Inflammatory macrophage treated with lipopolysaccharide for 1 hour (primary cell): ENCODE measurements at regions not wholly inside any gene's neighbourhood (a gene's known extent, or its start where the extent isn't known, plus 50 kb on each side); places are given as distances from the start of the nearest gene placed in this dataset.
"Not testable (repeated sequence)": the region's sequence is repeated elsewhere in the genome, so short reads cannot be mapped to it uniquely, and the experiment has no call there.

Experiments
- DNase-seq, 2 donors: peaks; one replicate each; pipeline ENCODE4 v3.0.0-alpha.2; 2020 to 2022

- DNase-seq = no peak
These were observed 70.8 kb downstream of the YTHDF1 start for GRCh38 chr20:63145156-63145555.

- no peak for DNase-seq
These were observed 73.0 kb downstream of the YTHDF1 start for GRCh38 chr20:63142933-63143332.

GRCh38 chr20:63141531-63141930 is 74.4 kb downstream of the YTHDF1 start:
- DNase-seq = no peak

- DNase-seq = no peak
These were observed 75.2 kb downstream of the YTHDF1 start for GRCh38 chr20:63140514-63141433.

GRCh38 chr20:63139837-63140236 is 76.1 kb downstream of the YTHDF1 start:
- no peak for DNase-seq

GRCh38 chr20:63139356-63139755 is 76.6 kb downstream of the YTHDF1 start:
- DNase-seq = no peak

GRCh38 chr20:63138855-63139341 is 77.0 kb downstream of the YTHDF1 start:
- DNase-seq = no peak

GRCh38 chr20:63137851-63138415 is 78.0 kb downstream of the YTHDF1 start:
- DNase-seq = no peak

GRCh38 chr20:63136296-63136695 is 79.6 kb downstream of the YTHDF1 start:
- DNase-seq = no peak

GRCh38 chr20:63135411-63135810 is 80.5 kb downstream of the YTHDF1 start:
- no peak for DNase-seq

- not testable (repeated sequence) for DNase-seq
These were observed 81.1 kb downstream of the YTHDF1 start for GRCh38 chr20:63134711-63135361.

- no peak for DNase-seq
These were observed 81.7 kb downstream of the YTHDF1 start for GRCh38 chr20:63134201-63134612.

- no peak for DNase-seq
These were observed 82.3 kb downstream of the YTHDF1 start for GRCh38 chr20:63133481-63134091.

GRCh38 chr20:63132715-63133471 is 83.0 kb downstream of the YTHDF1 start:
- no peak for DNase-seq

- DNase-seq = no peak
These were observed 83.7 kb downstream of the YTHDF1 start for GRCh38 chr20:63132131-63132714.

- no peak for DNase-seq
These were observed 85.0 kb downstream of the YTHDF1 start for GRCh38 chr20:63130658-63131577.

- no peak for DNase-seq
These were observed 85.8 kb downstream of the YTHDF1 start for GRCh38 chr20:63129991-63130657.

GRCh38 chr20:63129376-63129965 is 86.5 kb downstream of the YTHDF1 start:
- no peak for DNase-seq

- DNase-seq = no peak
These were observed 87.0 kb downstream of the YTHDF1 start for GRCh38 chr20:63128956-63129355.

- DNase-seq = no peak
These were observed 87.6 kb downstream of the YTHDF1 start for GRCh38 chr20:63128367-63128766.
